MCF 10A (cell line): ENCODE measurements at regions not wholly inside any gene's neighbourhood (a gene's known extent, or its start where the extent isn't known, plus 50 kb on each side); places are given as distances from the start of the nearest gene placed in this dataset.

ENCODE experiments used
- BruUV-seq: library from RNA; stranded (reverse); fragments of 400-500 nt; replicated peaks from 2 replicates; lab custom pipeline; 2021; lab: Mats Ljungman, UMichigan
- CTCF ChIA-PET: fragments of 300-600 bp; sonication (Branson Sonifier 250); formaldehyde crosslinking; extraction: SDS; loops from one replicate; lab custom pipeline; 2021; ENCODE audit warnings: antibody characterized with exemption, inconsistent platforms; lab: Yijun Ruan, JAX
- POLR2A ChIA-PET: fragments of 300-600, 350-650 bp; sonication (Branson Sonifier 250); formaldehyde crosslinking; extraction: SDS; loops from one replicate; lab custom pipeline; 2020; ENCODE audit warnings: antibody characterized with exemption, inconsistent platforms; lab: Yijun Ruan, JAX
- DNase-seq: peaks from one replicate; pipeline ENCODE4 v3.0.0-alpha.2; 2018; ENCODE audit not compliant: unreplicated experiment
- H3K27ac Mint-ChIP-seq: one replicate; pipeline ENCODE4 v1.8.0; 2022; ENCODE audit warnings: mild to moderate bottlenecking, low read depth, mixed read lengths; ENCODE audit not compliant: unreplicated experiment
- H3K27me3 Mint-ChIP-seq: one replicate; pipeline ENCODE4 v1.8.0; 2022; ENCODE audit warnings: mixed read lengths; ENCODE audit not compliant: insufficient read depth, unreplicated experiment
- H3K36me3 Mint-ChIP-seq: one replicate; pipeline ENCODE4 v1.8.0; 2022; ENCODE audit warnings: mild to moderate bottlenecking, moderate library complexity, mixed read lengths; ENCODE audit not compliant: insufficient read depth, unreplicated experiment
- H3K4me1 Mint-ChIP-seq: one replicate; pipeline ENCODE4 v1.8.0; 2022; ENCODE audit warnings: mixed read lengths; ENCODE audit not compliant: insufficient read depth, unreplicated experiment
- H3K4me3 Mint-ChIP-seq: one replicate; pipeline ENCODE4 v1.8.0; 2022; ENCODE audit warnings: mild to moderate bottlenecking, moderate library complexity, mixed read lengths; ENCODE audit not compliant: unreplicated experiment
- H3K9me3 Mint-ChIP-seq: one replicate; pipeline ENCODE4 v1.8.0; 2022; ENCODE audit warnings: mixed read lengths; ENCODE audit not compliant: unreplicated experiment
- CTCF ChIP-seq: fragments of 200-600 bp; IDR thresholded peaks from one replicate; pipeline ENCODE4 v1.8.0; 2022; ENCODE audit warnings: antibody characterized with exemption, mild to moderate bottlenecking; ENCODE audit not compliant: unreplicated experiment
- intact Hi-C: fragments of 100-400 bp; cut with micrococcal nuclease; formaldehyde crosslinking; loops from 2 replicates; pipeline ENCODE4 v1.14.1; 2022

DNA sequence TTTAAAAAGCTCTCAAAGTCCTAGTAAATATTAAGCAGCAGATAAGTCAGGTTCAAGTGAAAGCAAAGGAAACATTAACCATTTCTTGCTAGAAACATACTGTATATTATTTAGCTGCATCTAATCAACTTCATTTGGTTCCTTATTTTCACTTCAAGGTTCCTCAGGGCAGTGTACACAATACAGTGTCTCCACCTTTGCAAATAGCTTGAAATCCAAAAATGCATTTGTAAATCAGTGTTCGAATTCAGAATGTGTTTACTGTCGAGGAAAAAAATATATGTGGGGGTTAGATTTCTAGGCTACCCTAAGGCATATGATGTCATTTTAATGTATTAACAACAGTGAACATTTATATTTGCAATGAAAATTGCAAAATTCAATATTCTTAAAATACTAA, 436.0 kb downstream of the CETN3 start:
- intact Hi-C loops = no loop called here
- H3K4me1 Mint-ChIP-seq = peaks cover 6% of the 10 kb centered on the region

DNA sequence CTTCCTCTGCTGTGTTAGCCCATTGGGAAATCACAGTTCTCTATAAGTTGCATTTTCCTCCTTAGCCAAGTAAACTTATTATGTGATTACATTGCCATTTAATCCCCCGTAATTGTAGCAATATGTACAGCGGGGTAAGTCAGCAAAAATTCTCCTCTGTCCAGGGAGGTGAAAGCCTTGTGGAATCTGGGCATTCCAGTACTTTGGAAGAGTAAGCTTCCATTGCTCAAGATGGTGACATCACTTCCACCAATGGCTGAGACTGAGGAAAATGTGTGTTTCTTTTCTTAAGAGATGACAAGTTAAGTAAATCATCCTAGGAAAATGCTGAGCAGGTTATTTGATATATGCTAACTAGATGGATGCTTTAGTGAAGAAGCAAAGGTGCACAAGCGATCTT, 436.7 kb downstream of the CETN3 start:
- no peak for TF ChIP-seq CTCF
- H3K27ac Mint-ChIP-seq = no peak overlapping the region
- no TSS peak for BruUV-seq
- ChIA-PET POLR2A (no interaction called here), CTCF (no interaction called here)
- no peaks in the 10 kb centered on the region for H3K27me3 Mint-ChIP-seq
- H3K4me3 Mint-ChIP-seq = no peak overlapping the region
- no peaks in the 10 kb centered on the region for H3K9me3 Mint-ChIP-seq
- intact Hi-C loops = no loop called here
- H3K4me1 Mint-ChIP-seq = peaks cover 7% of the 10 kb centered on the region
- DNase-seq = no peak
- H3K36me3 Mint-ChIP-seq = no peaks in the 10 kb centered on the region

More for the DNA sequence above, 436.0 kb downstream of the CETN3 start:
- ChIA-PET CTCF (interaction anchor here (0.6 kb wide), 1 partner anchor 1018 kb away, joined by 3 read pairs; no protein-coding TSS in a partner anchor), POLR2A (no interaction called here)
- BruUV-seq = no TSS peak
- Mint-ChIP-seq H3K9me3 (no peaks in the 10 kb centered on the region), H3K27me3 (no peaks in the 10 kb centered on the region), H3K36me3 (no peaks in the 10 kb centered on the region), H3K4me3 (no peak overlapping the region), H3K27ac (no peak overlapping the region)
- no peak for DNase-seq
- no peak for TF ChIP-seq CTCF

DNA sequence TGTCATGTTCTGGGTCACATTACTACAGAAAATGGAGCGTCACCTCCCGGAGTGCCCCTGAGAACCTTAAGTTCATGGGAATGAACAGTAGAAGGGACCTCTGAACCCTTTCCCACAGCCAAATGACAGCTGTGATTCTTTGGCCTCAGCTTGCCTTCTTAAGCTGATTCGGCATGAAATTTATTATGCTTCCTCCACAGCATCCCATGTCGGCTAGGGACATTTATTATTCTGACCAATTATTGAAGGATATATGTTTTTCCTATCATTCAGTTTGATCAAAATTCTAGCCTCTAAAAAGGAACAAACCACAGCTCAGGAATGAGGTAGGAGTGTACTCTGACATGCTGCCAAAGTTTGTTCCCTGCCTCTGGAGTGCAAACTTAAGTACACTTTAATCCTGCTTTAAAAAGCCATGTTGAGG, 440.6 kb downstream of the CETN3 start:
- no TSS peak for BruUV-seq
- H3K4me3 Mint-ChIP-seq = no peak overlapping the region
- TF ChIP-seq CTCF = no peak
- H3K27me3 Mint-ChIP-seq = no peaks in the 10 kb centered on the region
- POLR2A ChIA-PET = interaction anchor here (0.9 kb wide), 1 partner anchor 47 kb away, joined by 4 read pairs; no protein-coding TSS in a partner anchor
- H3K4me1 Mint-ChIP-seq = peaks cover 11% of the 10 kb centered on the region
- DNase-seq = no peak
- peak overlapping the region; percentile 17 for H3K27ac Mint-ChIP-seq
- H3K9me3 Mint-ChIP-seq = no peaks in the 10 kb centered on the region
- intact Hi-C loops = no loop called here
- H3K36me3 Mint-ChIP-seq = no peaks in the 10 kb centered on the region
- CTCF ChIA-PET = interaction anchor here (0.7 kb wide), 1 partner anchor 143 kb away, joined by 3 read pairs; no protein-coding TSS in a partner anchor

DNA sequence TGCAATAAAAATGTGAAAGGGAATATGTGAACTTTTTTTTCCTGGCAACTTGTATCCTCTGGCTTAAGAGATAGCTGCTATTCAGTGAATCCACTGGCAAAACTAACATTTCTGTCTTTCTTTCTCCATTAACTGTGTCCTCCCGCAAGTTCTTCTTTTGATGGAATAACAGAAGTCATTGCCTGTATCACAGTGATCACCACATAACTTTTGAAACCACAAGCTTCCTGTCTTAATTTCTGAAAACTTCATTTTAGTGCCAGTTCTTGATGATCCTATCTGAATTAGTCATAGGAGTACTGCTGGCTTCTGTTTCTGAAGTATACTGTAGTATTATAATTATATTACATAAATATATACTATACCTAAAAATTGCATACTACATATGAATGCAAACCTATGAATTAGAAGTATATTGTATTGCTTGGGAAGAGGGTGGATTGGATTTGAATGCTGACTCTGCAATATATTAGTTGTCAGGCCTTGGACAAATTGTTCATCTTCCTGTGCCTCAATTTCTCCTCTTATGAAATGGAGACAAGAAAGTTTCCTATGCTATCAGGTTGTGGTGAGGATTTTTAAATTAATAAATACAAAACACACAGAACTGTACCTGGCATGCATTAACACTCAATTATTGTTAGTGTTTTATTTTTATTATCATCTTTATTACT, 441.6 kb downstream of the CETN3 start:
- POLR2A ChIA-PET = no interaction called here

More for the DNA sequence above, 441.6 kb downstream of the CETN3 start:
- Mint-ChIP-seq H3K27me3 (no peaks in the 10 kb centered on the region), H3K27ac (no peak overlapping the region), H3K4me1 (peaks cover 11% of the 10 kb centered on the region), H3K4me3 (no peak overlapping the region), H3K9me3 (no peaks in the 10 kb centered on the region), H3K36me3 (no peaks in the 10 kb centered on the region)
- TF ChIP-seq CTCF = no peak
- CTCF ChIA-PET = no interaction called here
- DNase-seq = no peak
- intact Hi-C loops = no loop called here
- no TSS peak for BruUV-seq
